Muscle of arm (tissue), 1 donor: ENCODE measurements at regions not wholly inside any gene's neighbourhood (a gene's known extent, or its start where the extent isn't known, plus 50 kb on each side); places are given as distances from the start of the nearest gene placed in this dataset.

Source experiments
- DNase-seq: peaks from one replicate; pipeline ENCODE4 v3.0.0-alpha.2; 2013

- DNase-seq = no peak
Measured at GRCh38 chr3:99212969-99213368, 311.5 kb upstream of the DCBLD2 start.

- no peak for DNase-seq
Measured at GRCh38 chr3:99211309-99211708, 309.8 kb upstream of the DCBLD2 start.

DNA sequence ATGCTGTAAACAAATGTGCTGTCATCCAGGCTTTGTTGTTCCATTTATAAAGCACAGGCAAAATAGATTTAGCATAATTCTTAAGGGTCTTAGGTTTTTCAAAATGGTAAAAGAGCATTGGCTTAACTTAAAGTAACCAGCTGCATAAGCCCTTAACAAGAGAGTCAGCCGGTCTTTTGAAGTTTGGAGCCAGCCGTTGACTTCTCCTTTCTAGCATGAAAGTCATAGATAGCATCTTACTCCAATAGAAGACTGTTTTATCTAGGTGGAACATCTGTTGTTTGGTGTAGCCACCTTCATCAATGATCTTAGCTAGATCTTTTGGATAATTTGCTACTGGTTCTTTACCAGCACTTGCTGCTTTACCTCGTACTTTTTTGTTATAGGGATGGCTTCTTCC, 297.5 kb upstream of the DCBLD2 start:
- DNase-seq = no peak

- no peak for DNase-seq
Measured at GRCh38 chr3:99191186-99191585, 289.7 kb upstream of the DCBLD2 start.

GRCh38 chr3:99188936-99189335, 287.4 kb upstream of the DCBLD2 start:
- DNase-seq = no peak

DNA sequence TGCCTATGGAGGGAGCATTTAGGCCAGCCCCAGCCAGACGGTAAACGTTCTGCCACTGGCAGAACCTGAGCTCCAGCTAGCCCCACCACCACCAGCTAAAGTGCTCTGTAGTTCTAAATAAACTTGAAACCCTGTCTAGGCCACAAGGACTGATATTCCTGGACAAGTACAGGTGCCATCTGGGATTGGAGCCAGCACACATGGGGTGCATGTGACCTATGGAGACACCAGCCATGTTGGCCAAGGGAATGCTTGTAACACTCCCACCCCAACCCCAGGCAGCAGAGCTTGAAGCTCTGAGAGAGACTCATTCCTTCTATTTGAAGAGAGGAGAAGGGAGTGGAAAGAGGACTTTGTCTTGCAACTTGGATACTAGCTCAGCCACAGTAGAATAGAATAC, 284.5 kb upstream of the DCBLD2 start:
- no peak for DNase-seq

- DNase-seq = no peak
Measured at GRCh38 chr3:99176169-99176964, 274.9 kb upstream of the DCBLD2 start.

DNA sequence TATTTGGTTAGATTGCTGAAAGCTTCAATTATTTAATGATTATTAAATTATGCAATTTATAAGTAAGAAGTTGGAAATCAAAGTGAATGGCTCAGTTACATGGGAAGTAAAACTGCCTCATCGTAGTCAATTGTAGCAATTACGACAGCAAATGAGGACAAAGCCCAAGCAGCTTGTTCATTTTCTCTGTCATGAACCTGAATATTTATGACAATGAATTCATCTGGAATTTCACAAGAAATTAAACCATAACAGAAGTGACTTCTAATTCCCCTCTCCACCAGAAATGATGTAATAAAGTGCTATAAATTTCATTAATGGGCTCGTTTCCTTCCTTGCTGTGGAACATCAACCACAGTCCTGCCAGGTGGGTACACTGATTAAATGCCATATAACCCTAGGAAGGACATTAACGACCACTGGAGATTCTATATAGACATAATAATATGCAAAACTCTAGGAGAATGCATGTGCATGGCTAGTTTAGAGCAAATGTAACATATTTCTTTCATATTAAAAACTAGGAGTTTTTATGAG, 273.8 kb upstream of the DCBLD2 start:
- no peak for DNase-seq

DNA sequence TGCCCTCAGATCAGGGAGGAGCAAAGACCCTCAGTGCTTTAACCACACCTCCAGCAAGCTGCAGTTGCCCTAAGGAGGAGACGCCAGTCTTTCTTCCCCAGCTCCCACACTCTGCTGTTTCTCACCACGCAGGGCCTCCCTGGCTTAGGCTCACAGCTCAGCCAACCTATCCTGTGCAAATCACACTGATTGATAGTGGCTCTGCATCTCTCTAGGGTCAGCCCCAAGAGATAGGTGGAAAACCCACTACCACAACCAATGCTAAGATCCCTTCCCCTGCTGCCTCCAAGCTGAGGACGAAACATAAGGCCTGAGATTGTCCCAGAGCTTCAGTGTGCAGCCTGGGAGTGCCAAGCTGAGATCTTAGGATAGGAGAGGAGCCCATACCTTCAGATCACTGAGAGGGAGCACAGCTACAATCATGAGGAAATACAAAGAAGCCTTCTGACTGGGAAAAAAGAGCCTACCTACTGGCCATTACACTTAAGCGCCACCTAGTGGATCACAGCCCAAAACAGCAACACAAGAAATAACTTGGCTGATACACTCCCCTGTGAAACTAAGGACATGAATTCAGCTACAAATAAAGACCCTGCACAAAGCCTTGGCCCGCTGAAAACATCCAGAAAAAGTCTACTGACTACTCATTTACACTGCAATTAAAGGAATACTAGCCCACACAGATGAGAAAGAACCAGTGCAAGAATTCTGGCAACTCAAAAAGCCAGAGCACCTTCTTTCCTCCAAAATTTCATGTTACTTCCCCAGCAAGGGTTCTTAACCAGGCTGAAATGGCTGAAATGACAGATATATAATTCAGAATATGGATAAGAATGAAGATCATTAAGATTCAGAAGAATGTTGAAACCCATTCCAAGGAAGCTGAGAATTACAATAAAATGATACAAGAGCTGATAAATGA, 271.5 kb upstream of the DCBLD2 start:
- peak; percentile 32 for DNase-seq

- DNase-seq = no peak
Measured at GRCh38 chr3:99171800-99172199, 270.3 kb upstream of the DCBLD2 start.

- no peak for DNase-seq
Measured at GRCh38 chr3:99170867-99171517, 269.5 kb upstream of the DCBLD2 start.

- no peak for DNase-seq
Measured at GRCh38 chr3:99167071-99167470, 265.6 kb upstream of the DCBLD2 start.

DNA sequence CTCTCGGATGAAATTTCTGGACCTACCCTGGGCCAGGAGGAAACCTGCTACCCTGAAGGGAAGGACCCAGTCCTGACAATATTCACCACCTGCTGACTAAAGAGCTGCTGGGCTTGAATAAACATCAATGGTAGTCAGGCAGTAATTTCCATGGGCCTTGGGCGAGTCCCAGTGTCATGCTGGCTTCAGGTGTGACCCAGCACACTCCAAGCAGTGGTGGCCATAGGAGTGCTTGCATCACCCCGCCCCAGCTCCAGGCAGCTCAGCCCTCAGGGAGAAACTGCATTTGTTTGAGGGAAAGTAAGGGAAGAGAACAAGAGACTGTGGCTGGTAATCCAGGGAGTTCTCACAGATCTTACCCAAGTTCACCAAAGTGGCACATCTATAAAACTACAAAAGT, 261.8 kb upstream of the DCBLD2 start:
- no peak for DNase-seq

DNA sequence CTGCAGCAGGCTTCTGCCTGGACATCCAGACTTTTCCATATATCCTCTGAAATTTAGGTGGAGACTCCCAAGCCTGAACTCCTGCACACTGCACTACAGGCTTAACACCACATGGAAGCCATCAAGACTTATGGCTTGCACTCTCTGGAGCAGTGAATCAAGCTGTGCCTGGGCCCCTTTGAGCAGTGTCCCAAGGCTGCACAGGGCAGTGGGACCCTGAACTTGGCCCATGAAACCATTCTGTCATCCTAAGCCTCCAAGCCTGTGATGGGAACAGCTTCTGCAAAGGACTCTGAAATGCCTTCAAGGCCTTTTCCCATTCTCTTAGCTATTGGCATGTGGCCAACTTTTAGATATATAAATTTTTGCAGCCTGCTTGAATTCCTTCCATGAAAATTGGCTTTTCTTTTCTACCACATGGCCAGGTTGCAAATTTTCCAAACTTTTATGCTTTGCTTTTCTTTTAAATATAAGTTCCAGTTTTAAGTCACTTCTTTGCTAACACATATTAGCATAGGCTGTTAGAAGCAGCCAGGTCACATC, 257.8 kb upstream of the DCBLD2 start:
- no peak for DNase-seq

DNA sequence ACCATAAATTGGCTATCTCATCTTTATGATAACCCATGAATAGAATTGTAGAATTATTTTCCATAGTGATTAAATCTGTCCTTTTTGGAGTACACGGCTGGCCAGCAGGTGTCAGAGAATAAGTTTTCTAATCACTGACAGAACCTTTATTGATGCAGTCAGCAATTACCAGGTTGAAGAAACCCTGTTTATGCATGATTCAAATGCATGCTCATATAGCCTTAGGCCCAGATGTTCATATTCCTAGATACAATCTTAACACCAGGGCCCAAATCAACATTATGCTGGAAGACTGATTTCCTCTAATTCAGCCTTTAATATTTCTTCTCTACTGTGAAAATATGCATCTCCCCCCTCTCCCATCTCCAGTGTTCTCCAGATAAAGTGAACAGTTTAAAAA, 243.5 kb upstream of the DCBLD2 start:
- no peak for DNase-seq

DNA sequence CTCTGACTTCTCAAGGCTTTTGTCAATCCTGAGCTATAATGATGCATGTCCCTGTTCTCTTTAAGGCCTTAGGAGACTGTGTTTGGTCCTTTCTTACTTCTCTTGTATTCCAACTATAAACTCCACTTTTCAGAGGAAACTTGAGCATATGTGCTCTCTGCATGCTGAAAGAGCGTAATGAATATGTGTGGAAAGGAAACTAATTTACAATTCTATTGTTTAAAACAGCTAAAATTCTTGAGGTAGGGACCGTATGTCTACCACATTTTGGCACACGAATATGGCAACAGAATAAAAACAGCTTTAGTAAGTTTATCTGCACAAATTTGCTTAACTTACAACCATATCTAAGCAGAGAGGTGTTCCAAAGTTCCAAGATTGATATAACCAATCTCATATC, 242.0 kb upstream of the DCBLD2 start:
- no peak for DNase-seq

DNA sequence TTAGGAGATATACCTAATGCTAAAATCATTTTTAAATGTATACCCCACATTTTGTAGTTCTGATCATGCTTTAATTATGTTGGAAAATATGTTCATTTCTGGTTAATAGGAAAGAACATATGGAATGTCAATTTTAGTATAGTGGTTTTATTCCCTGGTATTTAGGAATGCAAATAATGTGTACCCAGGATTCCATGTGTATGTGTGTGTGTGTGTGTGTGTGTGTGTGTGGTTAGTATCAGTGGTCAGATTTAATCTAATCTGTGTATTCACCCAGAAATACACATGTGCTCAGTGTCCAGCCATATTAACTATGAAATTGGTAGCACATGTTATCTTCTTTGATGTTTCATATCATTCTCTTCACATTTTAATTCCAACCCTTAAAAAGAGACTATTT, 233.5 kb upstream of the DCBLD2 start:
- no peak for DNase-seq

DNA sequence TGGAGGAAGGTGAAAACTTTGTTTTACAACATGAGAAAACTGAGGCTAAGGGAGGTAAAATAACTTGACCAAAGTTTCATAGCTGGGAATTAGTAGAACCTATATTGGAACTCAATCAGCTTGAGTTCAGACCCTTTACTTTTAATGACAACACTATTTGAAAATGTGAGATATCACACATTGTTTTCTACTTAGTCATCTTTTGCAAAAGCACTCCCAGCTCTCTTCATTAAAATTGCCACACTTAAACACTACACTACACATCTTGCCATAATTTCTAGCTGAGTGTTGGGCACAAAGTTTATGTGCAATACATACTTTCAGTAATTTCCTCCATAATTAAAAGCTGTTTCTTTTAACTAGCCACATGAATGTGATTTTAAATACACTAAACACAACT, 230.4 kb upstream of the DCBLD2 start:
- no peak for DNase-seq

DNA sequence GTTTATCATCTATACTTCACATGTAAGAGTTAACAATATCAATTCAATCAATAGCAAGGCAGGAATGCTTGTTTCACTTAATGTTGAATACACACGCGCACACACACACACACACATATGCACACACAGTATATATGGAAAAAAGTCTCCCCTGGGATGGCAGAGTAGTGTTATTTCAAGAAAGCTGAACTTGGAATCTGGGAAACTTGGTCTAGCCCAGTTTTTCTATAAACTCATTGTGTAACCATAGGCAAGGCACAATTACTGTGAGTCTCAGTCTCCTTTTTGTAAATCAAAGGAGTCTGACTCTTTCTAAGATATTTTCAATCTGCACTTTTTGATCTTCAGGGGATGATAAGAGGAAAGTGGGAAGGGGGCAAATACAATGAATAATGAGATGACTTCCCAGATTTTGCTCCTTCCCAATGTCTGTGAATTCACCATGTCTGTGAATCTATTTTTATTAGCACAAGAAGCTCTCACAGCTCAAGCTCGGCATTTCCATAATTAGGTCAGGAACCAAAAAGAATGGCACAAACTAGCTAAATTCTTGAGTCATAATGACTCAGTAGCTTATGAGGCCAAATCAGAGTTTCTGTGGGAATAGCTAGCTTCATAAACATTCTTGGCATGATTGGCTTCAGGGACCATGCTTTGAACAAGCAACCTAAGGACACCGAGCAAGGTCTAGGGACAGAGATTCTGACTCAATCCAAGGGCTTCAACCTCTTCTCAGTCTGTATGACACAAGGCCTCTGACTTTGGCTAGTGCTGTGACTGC, 227.4 kb upstream of the DCBLD2 start:
- DNase-seq = peak; percentile 16

- DNase-seq = no peak
Measured at GRCh38 chr3:99128235-99128634, 226.7 kb upstream of the DCBLD2 start.

DNA sequence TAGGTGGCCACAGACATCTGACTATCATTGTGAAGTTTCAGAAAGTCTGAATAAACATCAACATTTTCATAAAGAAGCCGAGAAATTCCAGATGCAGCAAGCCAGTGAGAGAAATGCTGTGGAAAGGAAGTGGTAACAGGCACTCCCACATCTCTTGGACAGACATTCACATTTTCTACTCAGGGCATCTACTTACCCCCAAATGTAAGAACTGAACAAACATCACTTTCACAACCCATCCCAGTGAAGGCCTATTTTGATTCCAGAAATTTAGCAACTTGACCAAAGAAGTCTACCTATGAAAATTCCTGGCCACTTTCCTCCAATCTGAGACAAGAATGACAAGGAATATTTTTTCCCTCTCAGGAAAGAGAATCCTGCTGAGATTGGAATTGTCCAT, 224.8 kb upstream of the DCBLD2 start:
- no peak for DNase-seq
